Activated B cell treated with CpG ODN at 0.5 μM for 24 hours (primary cell): ENCODE measurements at regions not wholly inside any gene's neighbourhood (a gene's known extent, or its start where the extent isn't known, plus 50 kb on each side); places are given as distances from the start of the nearest gene placed in this dataset.

Experiments used
- ATAC-seq: fragments of 200-7000 bp; cut with Tn5 transposase; one replicate; pipeline ENCODE4 v1.10.0; 2021; ENCODE audit warnings: low read depth, mild to moderate bottlenecking, moderate library complexity
- CTCF ChIA-PET: fragments of 350-600 bp; sonication (Branson Sonifier 250); formaldehyde crosslinking; loops from one replicate; lab custom pipeline; 2021; ENCODE audit warnings: antibody characterized with exemption; lab: Charles Lee
- POLR2A ChIA-PET: fragments of 350-600 bp; sonication (Branson Sonifier 250); formaldehyde crosslinking; loops from one replicate; lab custom pipeline; 2021; ENCODE audit warnings: antibody characterized with exemption; lab: Charles Lee
- DNase-seq: peaks from one replicate; pipeline ENCODE4 v3.0.0; 2022
- H3K27ac Mint-ChIP-seq: one replicate; pipeline ENCODE4 v1.8.0; 2020; ENCODE audit warnings: mixed read lengths
- H3K27me3 Mint-ChIP-seq: one replicate; pipeline ENCODE4 v1.8.0; 2021; ENCODE audit warnings: mixed read lengths
- H3K36me3 Mint-ChIP-seq: one replicate; pipeline ENCODE4 v1.8.0; 2021; ENCODE audit warnings: low read depth, mixed read lengths
- H3K4me1 Mint-ChIP-seq: one replicate; pipeline ENCODE4 v1.8.0; 2021; ENCODE audit warnings: mixed read lengths
- H3K4me3 Mint-ChIP-seq: one replicate; pipeline ENCODE4 v1.8.0; 2020; ENCODE audit warnings: mild to moderate bottlenecking, mixed read lengths
- H3K9me3 Mint-ChIP-seq: one replicate; pipeline ENCODE4 v1.8.0; 2020; ENCODE audit warnings: mixed read lengths
- CTCF ChIP-seq: fragments of 200-600 bp; IDR thresholded peaks from one replicate; pipeline ENCODE4 v1.8.0; 2022; ENCODE audit warnings: antibody characterized with exemption, mild to moderate bottlenecking
- intact Hi-C: fragments of 100-400 bp; cut with micrococcal nuclease; formaldehyde crosslinking; loops from one replicate; pipeline ENCODE4 v1.15.1; 2024

- H3K36me3 Mint-ChIP-seq = no peaks in the 10 kb centered on the region
- H3K27ac Mint-ChIP-seq = no peak overlapping the region
- no peak for DNase-seq
- ATAC-seq = no peak
- ChIA-PET CTCF (no interaction called here), POLR2A (no interaction called here)
- intact Hi-C loops = no loop called here
- H3K4me3 Mint-ChIP-seq = no peak overlapping the region
- peaks cover 5% of the 10 kb centered on the region for H3K9me3 Mint-ChIP-seq
- H3K4me1 Mint-ChIP-seq = no peaks in the 10 kb centered on the region
- no peaks in the 10 kb centered on the region for H3K27me3 Mint-ChIP-seq
- no peak for TF ChIP-seq CTCF
Observed at GRCh38 chr5:15321776-15322175, 178.2 kb upstream of the FBXL7 start.

GRCh38 chr5:15320871-15321270 lies 179.1 kb upstream of the FBXL7 start:
- Mint-ChIP-seq H3K4me3 (no peak overlapping the region), H3K27ac (no peak overlapping the region), H3K36me3 (no peaks in the 10 kb centered on the region), H3K9me3 (no peaks in the 10 kb centered on the region), H3K27me3 (no peaks in the 10 kb centered on the region), H3K4me1 (no peaks in the 10 kb centered on the region)
- intact Hi-C loops = no loop called here
- no peak for TF ChIP-seq CTCF
- ChIA-PET CTCF (no interaction called here), POLR2A (no interaction called here)
- ATAC-seq = no peak
- DNase-seq = no peak

- TF ChIP-seq CTCF = no peak
- H3K4me1 Mint-ChIP-seq = no peaks in the 10 kb centered on the region
- POLR2A ChIA-PET = no interaction called here
- CTCF ChIA-PET = no interaction called here
- no peak overlapping the region for H3K4me3 Mint-ChIP-seq
- intact Hi-C loops = no loop called here
- ATAC-seq (no peak), DNase-seq (no peak)
- H3K9me3 Mint-ChIP-seq = peaks cover 12% of the 10 kb centered on the region
- no peak overlapping the region for H3K27ac Mint-ChIP-seq
- H3K27me3 Mint-ChIP-seq = no peaks in the 10 kb centered on the region
- H3K36me3 Mint-ChIP-seq = no peaks in the 10 kb centered on the region
Observed at GRCh38 chr5:15304914-15305834, 194.8 kb upstream of the FBXL7 start.

- Mint-ChIP-seq H3K27me3 (no peaks in the 10 kb centered on the region), H3K4me3 (no peak overlapping the region), H3K4me1 (no peaks in the 10 kb centered on the region), H3K9me3 (peaks cover 12% of the 10 kb centered on the region), H3K27ac (no peak overlapping the region), H3K36me3 (no peaks in the 10 kb centered on the region)
- TF ChIP-seq CTCF = no peak
- ATAC-seq (no peak), DNase-seq (no peak)
- CTCF ChIA-PET = no interaction called here
- POLR2A ChIA-PET = no interaction called here
- intact Hi-C loops = no loop called here
Observed at GRCh38 chr5:15304066-15304731, 195.8 kb upstream of the FBXL7 start.

GRCh38 chr5:15300141-15300540 lies 199.8 kb upstream of the FBXL7 start:
- Mint-ChIP-seq H3K4me3 (no peak overlapping the region), H3K4me1 (no peaks in the 10 kb centered on the region), H3K36me3 (no peaks in the 10 kb centered on the region), H3K9me3 (peaks cover 6% of the 10 kb centered on the region), H3K27ac (no peak overlapping the region), H3K27me3 (no peaks in the 10 kb centered on the region)
- ATAC-seq = no peak
- TF ChIP-seq CTCF = no peak
- CTCF ChIA-PET = no interaction called here
- POLR2A ChIA-PET = no interaction called here
- DNase-seq = no peak
- intact Hi-C loops = no loop called here
